ENCODE measurements at regions not wholly inside any gene's neighbourhood (a gene's known extent, or its start where the extent isn't known, plus 50 kb on each side); places are given as distances from the start of the nearest gene placed in this dataset.

GRCh38 chr2:52238782-52239181, 1206.8 kb upstream of the NRXN1 start:
- intact Hi-C loops (cut with micrococcal nuclease; ENCODE audit: unreplicated experiment) (no loop called here), in situ Hi-C loops (cut with MboI) (no loop called here)
- H3K4me3 ChIP-seq, result no peak overlapping the region
- FAIRE-seq (no peak), DNase-seq (ENCODE audit: low read depth, low spot score) (no peak), ATAC-seq (no peak)
- H3K9ac ChIP-seq (ENCODE audit: control insufficient read depth, insufficient read depth, low read length), result no peak overlapping the region
- H3K27ac ChIP-seq (ENCODE audit: control insufficient read depth, insufficient read depth), result no peak overlapping the region
- no peaks in the 10 kb centered on the region for H3K36me3 ChIP-seq (ENCODE audit: control insufficient read depth in 2 of 2, insufficient read depth in 2 of 2, low read length in 1 of 2)
- H3K9me3 ChIP-seq (replicated peaks; ENCODE audit: control insufficient read depth, insufficient read depth, low read length), result no peaks in the 10 kb centered on the region
- TF ChIP-seq JUNB (IDR thresholded peaks at IDR 0.05) (no peak), MLLT1 (IDR thresholded peaks at IDR 0.05) (no peak), NRF1 (conservative IDR thresholded peaks at IDR 0.05; ENCODE audit: low read depth, low read length) (no peak), RUNX3 (IDR thresholded peaks at IDR 0.05; ENCODE audit: low read length) (no peak), SP1 (IDR thresholded peaks at IDR 0.05; ENCODE audit: low read depth, low read length) (no peak), EGR1 (IDR thresholded peaks at IDR 0.05; ENCODE audit: borderline replicate concordance in 1 of 2, low read depth in 2 of 2, low read length in 2 of 2) (no peak), RBBP5 (conservative IDR thresholded peaks at IDR 0.05) (no peak), FOXM1 (IDR thresholded peaks at IDR 0.05; ENCODE audit: low read depth, low read length) (no peak), BRCA1 (IDR thresholded peaks at IDR 0.05; ENCODE audit: low read depth, low read length) (no peak)
- RAD21 ChIA-PET (ENCODE audit: unreplicated experiment), result no interaction called here
- H3K27me3 ChIP-seq (replicated peaks in 1 of 2; ENCODE audit: control insufficient read depth in 2 of 2, insufficient read depth in 2 of 2, low read length in 1 of 2), result no peaks in the 10 kb centered on the region
- SMC1A ChIA-PET (ENCODE audit: uncharacterized antibody, unreplicated experiment), result no interaction called here
- CTCF ChIA-PET, result no interaction called here
- H2AFZ ChIP-seq (ENCODE audit: control insufficient read depth, low read depth, low read length), result no peak overlapping the region
- H3K4me2 ChIP-seq (ENCODE audit: control insufficient read depth, insufficient read depth), result no peak overlapping the region
- 5% methylated on average over 1 of the region's 1 CpG for WGBS (ENCODE audit: insufficient coverage, insufficient replicate concordance, low lambda C conversion rate, missing lambda C conversion rate)
- H3K79me2 ChIP-seq (ENCODE audit: control insufficient read depth, insufficient read depth, low read length), result no peaks in the 10 kb centered on the region
- POLR2A ChIA-PET, result no interaction called here
- H3K4me1 ChIP-seq (ENCODE audit: control insufficient read depth, insufficient read depth, low read length), result no peaks in the 10 kb centered on the region
- no peaks in the 10 kb centered on the region for H4K20me1 ChIP-seq (ENCODE audit: control insufficient read depth, insufficient read depth)
- BruUV-seq (replicated peaks), result no TSS peak

- no peak overlapping the region for H2AFZ ChIP-seq (ENCODE audit: control insufficient read depth, low read depth, low read length)
- FAIRE-seq (no peak), ATAC-seq (no peak), DNase-seq (ENCODE audit: low read depth, low spot score) (no peak)
- H3K4me2 ChIP-seq (ENCODE audit: control insufficient read depth, insufficient read depth), result no peak overlapping the region
- ChIA-PET RAD21 (ENCODE audit: unreplicated experiment) (no interaction called here), SMC1A (ENCODE audit: uncharacterized antibody, unreplicated experiment) (no interaction called here), CTCF (no interaction called here), POLR2A (no interaction called here)
- H3K27ac ChIP-seq (ENCODE audit: control insufficient read depth, insufficient read depth), result no peak overlapping the region
- no peaks in the 10 kb centered on the region for H3K4me1 ChIP-seq (ENCODE audit: control insufficient read depth, insufficient read depth, low read length)
- no peaks in the 10 kb centered on the region for H3K9me3 ChIP-seq (replicated peaks; ENCODE audit: control insufficient read depth, insufficient read depth, low read length)
- no peak overlapping the region for H3K9ac ChIP-seq (ENCODE audit: control insufficient read depth, insufficient read depth, low read length)
- H3K79me2 ChIP-seq (ENCODE audit: control insufficient read depth, insufficient read depth, low read length), result no peaks in the 10 kb centered on the region
- no peaks in the 10 kb centered on the region for H3K27me3 ChIP-seq (replicated peaks in 1 of 2; ENCODE audit: control insufficient read depth in 2 of 2, insufficient read depth in 2 of 2, low read length in 1 of 2)
- intact Hi-C loops (cut with micrococcal nuclease; ENCODE audit: unreplicated experiment), result no loop called here
- H3K4me3 ChIP-seq, result no peak overlapping the region
- in situ Hi-C loops (cut with MboI), result no loop called here
- no peaks in the 10 kb centered on the region for H4K20me1 ChIP-seq (ENCODE audit: control insufficient read depth, insufficient read depth)
- WGBS (ENCODE audit: insufficient coverage, insufficient replicate concordance, low lambda C conversion rate, missing lambda C conversion rate), result 39% methylated on average over 2 of the region's 2 CpGs
- no peaks in the 10 kb centered on the region for H3K36me3 ChIP-seq (ENCODE audit: control insufficient read depth in 2 of 2, insufficient read depth in 2 of 2, low read length in 1 of 2)
- BruUV-seq (replicated peaks), result no TSS peak
- TF ChIP-seq IKZF2 (IDR thresholded peaks at IDR 0.05), result no peak
- TF ChIP-seq ZBTB40 (IDR thresholded peaks at IDR 0.05; ENCODE audit: borderline replicate concordance), result no peak
- TF ChIP-seq RBBP5 (conservative IDR thresholded peaks at IDR 0.05), result no peak
Measured at GRCh38 chr2:52222128-52222527, 1190.2 kb upstream of the NRXN1 start.
